ENCODE measurements at regions not wholly inside any gene's neighbourhood (a gene's known extent, or its start where the extent isn't known, plus 50 kb on each side); places are given as distances from the start of the nearest gene placed in this dataset.
"Not testable (repeated sequence)": the region's sequence is repeated elsewhere in the genome, so short reads cannot be mapped to it uniquely, and the experiment has no call there.

DNA sequence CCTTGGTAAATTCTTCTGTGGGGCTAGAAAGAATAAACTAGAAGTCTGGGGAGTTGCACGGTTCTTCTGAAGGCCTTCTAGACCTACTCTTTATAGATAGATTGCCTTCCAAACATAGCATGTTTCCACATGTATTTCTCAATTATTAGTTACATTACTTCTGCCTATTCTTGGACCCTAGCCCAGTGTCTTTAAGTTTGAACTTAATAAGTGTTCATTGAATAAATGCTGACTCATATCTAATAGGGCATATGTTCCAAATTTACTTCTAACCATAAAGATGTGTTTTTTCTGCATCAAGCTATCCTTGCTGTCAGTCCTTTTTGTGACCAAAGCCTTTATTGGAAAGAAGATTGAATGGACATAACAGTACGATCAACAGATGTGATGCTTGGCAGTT lies 503.6 kb upstream of the ZFP42 start:
- no peak overlapping the region for H3K9ac ChIP-seq (ENCODE audit: low read depth in 1 of 2, low read length in 2 of 2)
- H3K9me3 ChIP-seq (ENCODE audit: control insufficient read depth in 1 of 2, low read length in 2 of 2), result no peaks in the 10 kb centered on the region
- H3K4me3 ChIP-seq (ENCODE audit: low read depth in 1 of 2, low read length in 2 of 2), result no peak overlapping the region
- no peaks in the 10 kb centered on the region for H3K27me3 ChIP-seq (ENCODE audit: control insufficient read depth in 1 of 2, insufficient read depth in 2 of 2, low read length in 2 of 2)
- H3K27ac ChIP-seq (ENCODE audit: low read depth, low read length), result no peak overlapping the region
- no peaks in the 10 kb centered on the region for H3K4me1 ChIP-seq (ENCODE audit: control insufficient read depth in 1 of 2, insufficient read depth in 2 of 2, low read length in 2 of 2)
- H3K36me3 ChIP-seq (ENCODE audit: control insufficient read depth in 1 of 2, insufficient read depth in 2 of 2, low read length in 2 of 2), result no peaks in the 10 kb centered on the region

DNA sequence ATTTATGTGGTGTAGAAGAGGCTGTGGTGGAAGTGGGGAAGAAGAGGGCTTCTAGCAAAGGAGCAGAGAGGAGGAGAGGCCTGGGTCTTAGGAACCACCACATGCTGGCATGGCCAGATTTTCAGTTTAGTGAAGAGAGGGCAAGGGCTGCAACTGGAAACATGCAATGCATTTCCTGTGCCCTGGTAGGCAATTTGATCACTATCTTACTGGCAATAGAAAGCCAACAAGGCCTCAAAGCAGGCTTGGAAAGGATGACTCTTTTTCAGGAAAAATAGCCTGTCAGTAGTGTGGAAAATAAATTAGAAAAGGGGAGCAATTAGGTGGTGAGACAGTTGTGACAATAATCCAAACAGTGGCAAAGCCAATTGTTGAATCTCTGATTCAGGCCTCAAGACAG lies 501.9 kb upstream of the ZFP42 start:
- Histone ChIP-seq H3K9me3 (ENCODE audit: control insufficient read depth in 1 of 2, low read length in 2 of 2) (no peaks in the 10 kb centered on the region), H3K27me3 (ENCODE audit: control insufficient read depth in 1 of 2, insufficient read depth in 2 of 2, low read length in 2 of 2) (no peaks in the 10 kb centered on the region), H3K36me3 (ENCODE audit: control insufficient read depth in 1 of 2, insufficient read depth in 2 of 2, low read length in 2 of 2) (no peaks in the 10 kb centered on the region), H3K9ac (ENCODE audit: low read depth in 1 of 2, low read length in 2 of 2) (no peak overlapping the region), H3K4me1 (ENCODE audit: control insufficient read depth in 1 of 2, insufficient read depth in 2 of 2, low read length in 2 of 2) (no peaks in the 10 kb centered on the region), H3K4me3 (ENCODE audit: low read depth in 1 of 2, low read length in 2 of 2) (no peak overlapping the region), H3K27ac (ENCODE audit: low read depth, low read length) (no peak overlapping the region)

DNA sequence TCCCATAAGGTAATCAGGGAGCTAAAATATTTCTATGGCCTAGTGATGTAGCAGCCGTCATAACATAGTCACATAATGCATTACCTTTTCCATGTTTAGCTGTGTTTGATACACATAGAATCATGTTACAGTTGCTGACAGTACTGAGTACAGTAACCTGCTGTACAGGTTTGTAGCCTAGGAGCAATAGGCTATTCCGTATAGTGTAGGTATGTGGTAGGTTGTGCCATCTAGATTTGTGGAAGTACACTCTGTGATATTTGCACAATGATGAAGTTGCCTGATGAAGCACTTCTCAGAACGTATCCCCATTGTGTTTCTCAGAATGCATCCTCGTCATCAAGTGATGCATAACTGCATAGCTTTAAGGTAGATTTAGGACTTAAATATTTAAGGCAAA lies 495.6 kb upstream of the ZFP42 start:
- Histone ChIP-seq H3K27me3 (ENCODE audit: control insufficient read depth in 1 of 2, insufficient read depth in 2 of 2, low read length in 2 of 2) (no peaks in the 10 kb centered on the region), H3K9me3 (ENCODE audit: control insufficient read depth in 1 of 2, low read length in 2 of 2) (no peaks in the 10 kb centered on the region), H3K9ac (ENCODE audit: low read depth in 1 of 2, low read length in 2 of 2) (no peak overlapping the region), H3K4me1 (ENCODE audit: control insufficient read depth in 1 of 2, insufficient read depth in 2 of 2, low read length in 2 of 2) (no peaks in the 10 kb centered on the region), H3K4me3 (ENCODE audit: low read depth in 1 of 2, low read length in 2 of 2) (no peak overlapping the region), H3K36me3 (ENCODE audit: control insufficient read depth in 1 of 2, insufficient read depth in 2 of 2, low read length in 2 of 2) (no peaks in the 10 kb centered on the region), H3K27ac (ENCODE audit: low read depth, low read length) (no peak overlapping the region)

DNA sequence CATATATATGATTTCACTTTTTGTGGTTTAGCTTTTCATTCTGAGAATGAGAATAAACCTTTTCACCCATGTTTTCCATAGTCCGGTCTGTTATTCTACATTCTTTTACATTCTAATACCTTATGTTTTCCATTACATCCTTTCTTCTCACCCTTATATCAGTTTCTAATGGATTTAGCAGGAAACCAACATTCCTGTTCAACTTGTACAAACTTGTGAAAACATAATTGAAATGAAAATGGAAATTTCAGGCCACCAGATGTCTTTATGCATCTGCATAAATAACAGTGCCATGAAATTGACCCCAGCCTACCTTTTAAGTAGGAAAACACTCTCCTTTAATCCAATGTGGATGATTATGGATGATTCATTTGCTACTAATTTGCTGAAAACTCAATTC lies 494.8 kb upstream of the ZFP42 start:
- Histone ChIP-seq H3K4me1 (ENCODE audit: control insufficient read depth in 1 of 2, insufficient read depth in 2 of 2, low read length in 2 of 2) (no peaks in the 10 kb centered on the region), H3K27ac (ENCODE audit: low read depth, low read length) (no peak overlapping the region), H3K36me3 (ENCODE audit: control insufficient read depth in 1 of 2, insufficient read depth in 2 of 2, low read length in 2 of 2) (no peaks in the 10 kb centered on the region), H3K4me3 (ENCODE audit: low read depth in 1 of 2, low read length in 2 of 2) (no peak overlapping the region), H3K27me3 (ENCODE audit: control insufficient read depth in 1 of 2, insufficient read depth in 2 of 2, low read length in 2 of 2) (no peaks in the 10 kb centered on the region), H3K9ac (ENCODE audit: low read depth in 1 of 2, low read length in 2 of 2) (no peak overlapping the region), H3K9me3 (ENCODE audit: control insufficient read depth in 1 of 2, low read length in 2 of 2) (no peaks in the 10 kb centered on the region)

DNA sequence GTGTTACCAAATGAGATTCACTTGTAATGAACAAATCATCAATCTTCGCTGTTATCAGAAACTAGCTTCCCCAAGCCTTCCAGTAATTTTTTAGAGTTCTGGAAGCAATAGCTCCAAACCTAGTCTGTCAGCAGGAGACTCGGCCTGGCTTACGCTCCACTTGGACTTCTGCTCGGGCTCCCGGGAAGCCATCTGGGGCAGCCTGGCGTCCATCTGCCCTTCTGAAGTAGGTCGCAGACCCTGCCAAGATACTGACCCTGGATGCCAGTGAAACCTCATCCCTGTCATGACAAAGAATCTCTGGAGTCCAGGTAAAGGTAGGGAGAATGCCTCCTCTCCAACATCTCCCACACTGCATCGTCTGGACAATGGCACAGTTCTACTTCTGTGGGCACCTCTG lies 493.8 kb upstream of the ZFP42 start:
- H3K9me3 ChIP-seq (ENCODE audit: control insufficient read depth in 1 of 2, low read length in 2 of 2), result no peaks in the 10 kb centered on the region
- no peak overlapping the region for H3K4me3 ChIP-seq (ENCODE audit: low read depth in 1 of 2, low read length in 2 of 2)
- H3K36me3 ChIP-seq (ENCODE audit: control insufficient read depth in 1 of 2, insufficient read depth in 2 of 2, low read length in 2 of 2), result no peaks in the 10 kb centered on the region
- H3K4me1 ChIP-seq (ENCODE audit: control insufficient read depth in 1 of 2, insufficient read depth in 2 of 2, low read length in 2 of 2), result no peaks in the 10 kb centered on the region
- H3K27me3 ChIP-seq (ENCODE audit: control insufficient read depth in 1 of 2, insufficient read depth in 2 of 2, low read length in 2 of 2), result no peaks in the 10 kb centered on the region
- no peak overlapping the region for H3K27ac ChIP-seq (ENCODE audit: low read depth, low read length)
- no peak overlapping the region for H3K9ac ChIP-seq (ENCODE audit: low read depth in 1 of 2, low read length in 2 of 2)

DNA sequence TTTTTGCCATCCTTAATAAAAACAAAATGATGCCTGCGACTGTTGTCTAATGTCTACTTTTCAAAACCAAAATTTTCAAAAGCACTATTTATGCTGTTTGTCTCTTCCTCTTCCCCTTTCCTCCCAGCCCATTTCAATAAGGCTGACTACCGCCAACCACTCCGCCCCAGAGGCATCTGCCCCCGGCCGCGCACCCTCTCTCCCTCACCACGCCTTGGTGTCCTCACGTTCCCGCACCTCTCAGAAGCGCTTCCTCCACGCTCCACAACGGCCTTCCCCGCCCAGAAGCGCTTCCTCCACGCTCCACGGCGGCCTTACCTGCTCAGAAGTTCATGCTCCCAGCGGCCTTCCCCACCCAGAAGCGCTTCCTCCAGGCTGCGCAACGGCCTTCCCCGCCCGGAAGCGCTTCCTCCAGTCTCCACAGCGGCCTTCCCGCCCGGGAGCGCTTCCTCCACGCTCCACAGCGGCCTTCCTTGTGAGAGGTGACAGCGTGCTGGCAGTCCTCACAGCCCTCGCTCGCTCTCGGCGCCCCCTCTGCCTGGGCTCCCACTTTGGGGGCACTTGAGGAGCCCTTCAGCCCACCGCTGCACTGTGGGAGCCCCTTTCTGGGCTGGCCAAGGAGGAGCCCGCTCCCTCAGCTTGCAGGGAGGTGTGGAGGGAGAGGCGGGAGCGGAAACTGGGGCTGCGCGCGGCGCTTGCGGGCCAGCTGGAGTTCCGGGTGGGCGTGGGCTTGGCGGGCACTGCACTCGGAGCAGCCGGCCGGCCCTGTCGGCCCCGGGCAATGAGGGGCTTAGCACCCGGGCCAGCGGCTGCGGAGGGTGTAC lies 490.4 kb upstream of the ZFP42 start:
- Histone ChIP-seq H3K9ac (ENCODE audit: low read depth in 1 of 2, low read length in 2 of 2) (no peak overlapping the region), H3K27me3 (ENCODE audit: control insufficient read depth in 1 of 2, insufficient read depth in 2 of 2, low read length in 2 of 2) (no peaks in the 10 kb centered on the region), H3K27ac (ENCODE audit: low read depth, low read length) (no peak overlapping the region), H3K4me3 (ENCODE audit: low read depth in 1 of 2, low read length in 2 of 2) (no peak overlapping the region), H3K4me1 (ENCODE audit: control insufficient read depth in 1 of 2, insufficient read depth in 2 of 2, low read length in 2 of 2) (no peaks in the 10 kb centered on the region), H3K36me3 (ENCODE audit: control insufficient read depth in 1 of 2, insufficient read depth in 2 of 2, low read length in 2 of 2) (no peaks in the 10 kb centered on the region), H3K9me3 (ENCODE audit: control insufficient read depth in 1 of 2, low read length in 2 of 2) (no peaks in the 10 kb centered on the region)

DNA sequence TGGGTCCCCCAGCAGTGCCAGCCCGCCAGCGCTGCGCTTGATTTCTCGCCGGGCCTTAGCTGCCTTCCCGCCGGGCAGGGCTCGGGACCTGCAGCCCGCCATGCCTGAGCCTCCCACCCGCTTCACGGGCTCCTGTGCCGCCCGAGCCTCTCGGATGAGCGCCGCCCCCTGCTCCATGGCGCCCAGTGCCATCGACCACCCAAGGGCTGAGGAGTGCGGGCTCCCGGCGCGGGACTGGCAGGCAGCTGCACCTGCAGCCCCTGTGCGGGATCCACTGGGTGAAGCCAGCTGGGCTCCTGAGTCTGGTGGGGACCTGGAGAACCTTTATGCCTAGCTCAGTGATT lies 489.8 kb upstream of the ZFP42 start:
- not testable (repeated sequence) for H3K27me3 ChIP-seq (ENCODE audit: control insufficient read depth in 1 of 2, insufficient read depth in 2 of 2, low read length in 2 of 2); H3K27ac ChIP-seq (ENCODE audit: low read depth, low read length); H3K4me3 ChIP-seq (ENCODE audit: low read depth in 1 of 2, low read length in 2 of 2); H3K9ac ChIP-seq (ENCODE audit: low read depth in 1 of 2, low read length in 2 of 2); H3K36me3 ChIP-seq (ENCODE audit: control insufficient read depth in 1 of 2, insufficient read depth in 2 of 2, low read length in 2 of 2); H3K9me3 ChIP-seq (ENCODE audit: control insufficient read depth in 1 of 2, low read length in 2 of 2); H3K4me1 ChIP-seq (ENCODE audit: control insufficient read depth in 1 of 2, insufficient read depth in 2 of 2, low read length in 2 of 2)

DNA sequence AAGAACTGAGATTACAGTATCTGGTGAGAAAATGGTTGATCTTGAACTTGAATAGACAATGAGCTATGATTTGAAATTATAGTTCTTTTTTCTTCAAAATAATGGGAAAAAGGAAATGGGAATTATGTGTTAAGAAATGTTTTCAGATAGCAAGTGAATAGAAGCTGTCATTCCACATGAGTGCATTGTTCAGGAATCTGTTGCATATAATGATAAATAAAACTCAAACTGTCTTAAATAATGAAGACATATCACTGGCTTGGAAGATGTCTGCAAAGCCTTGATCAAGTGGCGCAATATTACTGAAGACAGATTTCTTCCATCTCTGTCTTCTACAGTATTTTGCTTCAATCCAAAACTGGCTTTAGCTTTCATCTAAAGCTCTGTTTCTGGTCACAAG lies 479.3 kb upstream of the ZFP42 start:
- no peaks in the 10 kb centered on the region for H3K36me3 ChIP-seq (ENCODE audit: control insufficient read depth in 1 of 2, insufficient read depth in 2 of 2, low read length in 2 of 2)
- no peaks in the 10 kb centered on the region for H3K9me3 ChIP-seq (ENCODE audit: control insufficient read depth in 1 of 2, low read length in 2 of 2)
- H3K27ac ChIP-seq (ENCODE audit: low read depth, low read length), result no peak overlapping the region
- H3K9ac ChIP-seq (ENCODE audit: low read depth in 1 of 2, low read length in 2 of 2), result no peak overlapping the region
- H3K4me1 ChIP-seq (ENCODE audit: control insufficient read depth in 1 of 2, insufficient read depth in 2 of 2, low read length in 2 of 2), result no peaks in the 10 kb centered on the region
- H3K4me3 ChIP-seq (ENCODE audit: low read depth in 1 of 2, low read length in 2 of 2), result no peak overlapping the region
- H3K27me3 ChIP-seq (ENCODE audit: control insufficient read depth in 1 of 2, insufficient read depth in 2 of 2, low read length in 2 of 2), result no peaks in the 10 kb centered on the region

DNA sequence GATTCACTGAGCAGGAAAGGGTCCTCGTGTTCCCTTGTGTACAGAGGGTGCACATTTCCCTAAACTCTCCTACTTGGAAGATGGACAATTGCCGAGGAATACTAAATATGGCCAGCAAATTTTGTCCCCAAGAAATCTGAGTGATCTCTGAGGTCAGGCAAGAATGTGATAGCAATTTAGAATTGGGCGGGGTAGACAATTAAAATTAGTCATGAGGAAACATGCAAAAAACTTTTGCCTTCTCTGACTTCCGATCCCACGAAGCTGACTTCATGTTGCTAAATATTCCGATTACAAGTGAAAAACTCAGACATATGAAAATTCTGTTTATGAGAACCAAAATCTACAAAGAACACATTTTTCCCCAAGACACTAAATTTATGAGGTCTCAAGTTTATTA lies 453.9 kb upstream of the ZFP42 start:
- Histone ChIP-seq H3K9me3 (ENCODE audit: control insufficient read depth in 1 of 2, low read length in 2 of 2) (no peaks in the 10 kb centered on the region), H3K4me3 (ENCODE audit: low read depth in 1 of 2, low read length in 2 of 2) (no peak overlapping the region), H3K36me3 (ENCODE audit: control insufficient read depth in 1 of 2, insufficient read depth in 2 of 2, low read length in 2 of 2) (no peaks in the 10 kb centered on the region), H3K27me3 (ENCODE audit: control insufficient read depth in 1 of 2, insufficient read depth in 2 of 2, low read length in 2 of 2) (no peaks in the 10 kb centered on the region), H3K9ac (ENCODE audit: low read depth in 1 of 2, low read length in 2 of 2) (no peak overlapping the region), H3K4me1 (ENCODE audit: control insufficient read depth in 1 of 2, insufficient read depth in 2 of 2, low read length in 2 of 2) (no peaks in the 10 kb centered on the region), H3K27ac (ENCODE audit: low read depth, low read length) (no peak overlapping the region)

DNA sequence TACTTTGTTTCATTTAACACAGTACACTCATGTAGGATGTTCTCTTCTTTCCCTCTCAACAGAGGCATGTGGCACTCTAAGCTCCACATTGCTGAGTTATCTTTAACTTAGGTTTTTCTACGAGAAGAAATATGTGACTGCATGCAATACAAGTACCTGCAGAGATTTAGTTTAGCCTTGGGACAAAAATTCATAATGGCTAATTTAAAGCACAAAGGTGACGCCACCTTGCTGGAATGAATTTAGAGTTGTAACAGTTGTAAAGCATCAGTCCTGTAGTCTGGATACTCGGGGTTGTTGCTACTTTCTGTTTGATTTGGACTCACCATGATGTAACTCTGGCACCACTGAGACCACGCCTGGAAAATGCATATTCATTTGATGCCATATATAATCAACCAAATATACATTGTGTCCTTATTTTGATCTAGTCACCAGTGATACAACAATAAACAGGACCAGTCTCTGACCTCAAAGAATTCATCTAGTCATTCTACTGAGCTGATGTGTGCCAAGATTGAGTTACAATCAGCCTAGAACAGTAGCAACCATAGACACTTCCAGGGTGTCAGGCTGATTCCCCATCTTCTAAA lies 451.0 kb upstream of the ZFP42 start:
- H3K9me3 ChIP-seq (ENCODE audit: control insufficient read depth in 1 of 2, low read length in 2 of 2), result no peaks in the 10 kb centered on the region
- no peak overlapping the region for H3K9ac ChIP-seq (ENCODE audit: low read depth in 1 of 2, low read length in 2 of 2)
- H3K4me3 ChIP-seq (ENCODE audit: low read depth in 1 of 2, low read length in 2 of 2), result no peak overlapping the region
- H3K27me3 ChIP-seq (ENCODE audit: control insufficient read depth in 1 of 2, insufficient read depth in 2 of 2, low read length in 2 of 2), result no peaks in the 10 kb centered on the region
- no peaks in the 10 kb centered on the region for H3K4me1 ChIP-seq (ENCODE audit: control insufficient read depth in 1 of 2, insufficient read depth in 2 of 2, low read length in 2 of 2)
- H3K36me3 ChIP-seq (ENCODE audit: control insufficient read depth in 1 of 2, insufficient read depth in 2 of 2, low read length in 2 of 2), result no peaks in the 10 kb centered on the region
- no peak overlapping the region for H3K27ac ChIP-seq (ENCODE audit: low read depth, low read length)

Measured in duodenal mucosa (tissue), 2 donors.